NCI-H526 treated with DMSO at 0.1 percent for 48 hours (cell line): ENCODE measurements at regions not wholly inside any gene's neighbourhood (a gene's known extent, or its start where the extent isn't known, plus 50 kb on each side); places are given as distances from the start of the nearest gene placed in this dataset.
"Not testable (repeated sequence)": the region's sequence is repeated elsewhere in the genome, so short reads cannot be mapped to it uniquely, and the experiment has no call there.

ENCODE experiments used
- DNase-seq: peaks from one replicate; lab custom pipeline; 2025; lab: John Stamatoyannopoulos, UW

DNA sequence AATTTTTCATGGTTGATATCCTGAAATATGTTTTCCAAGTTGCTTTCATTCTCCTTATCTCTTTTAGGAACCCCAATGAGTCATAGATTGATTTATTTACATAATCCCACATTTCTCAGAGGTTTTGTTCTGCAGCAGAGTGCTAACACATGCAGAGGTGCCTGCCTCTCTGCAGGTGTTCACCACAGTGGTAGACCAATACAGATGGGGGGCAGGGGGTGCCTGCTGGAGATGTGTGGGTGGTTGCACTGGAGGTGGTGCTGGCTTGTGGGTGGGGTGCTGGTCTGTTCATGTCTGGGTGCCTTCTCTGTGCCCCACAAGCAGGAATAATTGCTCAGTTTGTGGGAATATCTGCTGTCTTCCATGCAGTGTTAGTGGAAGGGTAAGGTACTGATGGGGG, 131.1 kb downstream of the JRKL start:
- no peak for DNase-seq

- no peak for DNase-seq
Observed at GRCh38 chr11:96523656-96524055, 133.8 kb downstream of the JRKL start.

DNA sequence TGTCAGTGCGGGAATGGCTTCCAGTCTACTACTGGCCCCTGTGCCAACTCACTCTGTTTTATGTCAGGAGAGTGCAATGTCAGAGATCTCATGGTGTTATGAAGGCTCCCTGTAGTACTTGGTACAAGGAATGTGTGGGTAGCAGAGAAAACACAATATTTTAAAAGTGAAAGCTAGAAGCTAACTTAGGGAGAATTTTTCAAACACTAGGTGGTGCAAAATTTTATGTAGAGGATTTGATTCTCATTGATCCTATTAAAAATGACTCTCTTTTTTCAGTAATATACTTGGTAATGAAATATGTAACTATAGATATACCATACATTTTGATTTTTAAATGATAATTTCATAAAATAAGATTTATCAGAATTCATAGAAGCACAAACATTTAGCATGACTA, 134.7 kb downstream of the JRKL start:
- no peak for DNase-seq

DNA sequence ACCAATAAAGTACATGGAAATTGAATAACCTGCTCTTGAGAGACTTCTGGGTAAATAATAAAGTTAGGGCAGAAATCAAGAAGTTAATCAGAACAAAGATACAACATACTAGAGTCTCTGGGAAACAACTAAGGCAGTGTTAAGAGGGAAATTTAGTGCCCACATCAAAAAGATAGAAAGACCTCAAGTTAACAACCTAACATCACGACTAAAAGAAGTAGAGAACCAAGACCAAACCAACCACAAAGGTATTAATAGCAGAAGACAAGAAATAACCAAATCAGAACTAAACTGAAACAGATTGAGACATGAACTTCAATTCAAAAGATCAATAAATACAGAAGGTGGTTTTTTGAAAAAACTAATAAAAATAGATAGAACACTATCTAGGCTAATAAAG, 140.7 kb downstream of the JRKL start:
- no peak for DNase-seq

DNA sequence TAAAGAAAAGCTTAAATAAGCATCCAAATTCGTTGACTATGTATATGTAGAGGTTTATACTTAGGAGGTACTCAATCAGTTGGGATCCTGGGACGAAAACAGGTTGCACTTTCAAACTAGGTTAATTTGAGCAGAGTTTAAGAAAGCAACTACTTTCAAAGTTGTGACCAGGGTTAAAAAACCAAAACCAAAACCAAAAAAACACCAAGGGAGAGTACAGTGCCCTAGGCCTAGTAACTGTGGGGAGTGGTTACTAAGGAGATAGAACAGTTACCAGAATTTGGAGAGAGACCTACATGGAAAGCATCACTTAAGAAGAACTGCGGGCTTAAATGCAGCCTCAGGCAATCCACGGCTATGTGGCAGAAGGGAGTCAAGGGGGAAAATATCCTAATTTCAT, 148.3 kb downstream of the JRKL start:
- DNase-seq = no peak

GRCh38 chr11:96538622-96539021, 148.8 kb downstream of the JRKL start:
- no peak for DNase-seq

DNA sequence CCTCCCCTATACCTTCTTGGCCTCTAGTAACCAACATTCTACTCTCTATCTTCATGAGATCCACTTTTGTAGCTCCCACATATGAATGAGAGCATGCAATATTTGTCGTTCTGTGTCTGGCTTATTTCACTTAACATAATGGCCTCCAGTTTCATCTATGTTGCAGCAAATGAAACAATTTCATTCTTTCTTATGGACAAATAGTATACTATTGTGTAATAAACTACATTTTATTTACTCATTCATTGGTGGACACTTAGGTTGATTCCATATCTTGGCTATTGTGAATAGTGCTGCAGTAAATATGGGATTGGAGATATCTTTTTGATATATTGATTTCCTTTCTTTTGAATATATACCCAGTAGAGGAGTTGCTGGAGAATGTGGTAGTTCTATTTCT, 151.1 kb downstream of the JRKL start:
- DNase-seq = no peak

GRCh38 chr11:96543177-96543576, 153.4 kb downstream of the JRKL start:
- DNase-seq = no peak

DNA sequence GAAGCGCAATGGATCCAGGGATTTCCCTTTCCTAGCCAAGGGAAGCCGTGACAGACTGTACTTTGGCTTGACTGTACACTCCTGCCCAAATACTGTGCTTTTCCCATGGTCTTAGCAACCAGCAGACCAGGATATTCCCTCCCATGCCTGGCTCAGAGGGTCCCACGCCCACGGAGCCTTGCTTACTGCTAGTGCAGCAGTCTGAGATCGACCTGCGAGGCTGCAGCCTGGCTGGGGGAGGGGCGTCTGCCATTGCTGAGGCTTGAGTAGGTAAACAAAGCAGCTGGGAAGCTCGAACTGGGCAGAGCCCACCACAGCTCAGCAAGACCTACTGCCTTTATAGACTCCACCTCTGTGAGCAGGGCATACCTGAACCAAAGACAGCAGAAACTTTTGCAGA, 155.4 kb downstream of the JRKL start:
- DNase-seq = not testable (repeated sequence)

DNA sequence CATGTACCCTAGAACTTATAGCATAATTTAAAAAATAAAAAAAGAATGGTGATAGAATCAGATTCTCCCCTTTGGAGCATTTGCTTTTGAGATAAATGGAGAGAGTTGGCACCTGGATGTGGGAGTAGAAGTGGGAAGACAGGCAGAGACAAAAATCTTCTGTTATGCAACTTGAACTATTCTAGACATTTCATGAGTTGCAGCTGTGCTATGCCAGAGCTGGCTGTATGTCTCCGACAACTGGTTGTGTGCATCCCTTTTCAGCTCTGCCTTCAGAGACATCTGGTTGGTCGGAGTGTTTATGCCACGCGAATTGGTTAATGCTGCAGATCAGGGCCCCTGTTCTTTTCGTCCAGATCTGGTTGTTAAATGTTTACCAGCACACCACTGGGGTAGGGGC, 161.3 kb downstream of the JRKL start:
- DNase-seq = no peak

- no peak for DNase-seq
Observed at GRCh38 chr11:96554236-96554820, 164.5 kb downstream of the JRKL start.

DNA sequence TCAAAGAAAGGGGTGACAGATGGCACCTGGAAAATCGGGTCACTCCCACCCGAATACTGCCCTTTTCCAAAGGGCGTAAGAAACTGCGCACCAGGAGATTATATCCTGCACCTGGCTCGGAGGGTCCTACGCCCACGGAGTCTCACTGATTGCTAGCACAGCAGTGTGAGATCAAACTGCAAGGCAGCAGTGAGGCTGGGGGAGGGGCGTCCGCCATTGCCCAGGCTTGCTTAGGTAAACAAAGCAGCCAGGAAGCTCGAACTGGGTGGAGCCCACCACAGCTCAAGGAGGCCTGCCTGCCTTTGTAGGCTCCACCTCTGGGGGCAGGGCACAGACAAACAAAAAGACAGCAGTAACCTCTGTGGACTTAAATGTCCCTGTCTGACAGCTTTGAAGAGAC, 166.0 kb downstream of the JRKL start:
- not testable (repeated sequence) for DNase-seq

- not testable (repeated sequence) for DNase-seq
Observed at GRCh38 chr11:96560727-96561126, 170.9 kb downstream of the JRKL start.

GRCh38 chr11:96567176-96567575, 177.4 kb downstream of the JRKL start:
- no peak for DNase-seq

DNA sequence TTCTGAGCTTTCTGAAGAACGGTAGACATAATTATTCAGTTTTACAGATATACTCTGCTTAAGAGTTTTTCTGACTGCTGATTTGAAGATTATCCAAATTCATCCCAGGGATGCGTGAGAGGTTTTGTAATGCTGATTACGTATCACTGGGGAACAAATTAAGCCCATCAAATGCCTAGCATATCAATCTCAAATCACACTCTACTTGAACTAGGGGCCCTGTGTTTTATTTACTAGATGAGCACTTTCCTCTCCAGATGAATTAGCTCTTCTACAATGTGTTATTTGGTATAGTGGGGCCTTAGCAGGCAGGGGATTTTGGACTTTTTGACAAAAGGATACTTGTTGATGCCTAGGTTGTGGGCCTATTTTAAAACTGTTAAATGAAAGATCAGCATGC, 177.9 kb downstream of the JRKL start:
- no peak for DNase-seq

DNA sequence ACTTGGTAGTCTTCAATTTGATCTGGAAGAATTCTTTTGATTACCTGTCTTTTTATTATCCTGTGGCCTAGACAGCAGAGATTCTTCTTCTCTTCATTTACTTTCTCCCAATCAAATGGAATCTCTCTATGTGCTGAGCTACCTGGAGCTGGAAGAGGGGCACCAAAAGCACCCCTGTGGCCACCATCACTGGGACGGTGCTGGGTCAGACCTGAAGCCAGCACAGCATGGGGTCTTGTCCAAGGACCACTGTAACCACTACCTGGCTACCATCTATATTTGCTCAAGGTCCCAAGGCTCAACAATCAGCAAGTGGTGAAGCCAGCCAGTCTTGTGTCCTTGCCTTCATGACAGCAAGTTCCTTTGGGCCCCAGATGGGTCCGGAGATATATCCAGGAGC, 186.6 kb downstream of the JRKL start:
- DNase-seq = no peak

DNA sequence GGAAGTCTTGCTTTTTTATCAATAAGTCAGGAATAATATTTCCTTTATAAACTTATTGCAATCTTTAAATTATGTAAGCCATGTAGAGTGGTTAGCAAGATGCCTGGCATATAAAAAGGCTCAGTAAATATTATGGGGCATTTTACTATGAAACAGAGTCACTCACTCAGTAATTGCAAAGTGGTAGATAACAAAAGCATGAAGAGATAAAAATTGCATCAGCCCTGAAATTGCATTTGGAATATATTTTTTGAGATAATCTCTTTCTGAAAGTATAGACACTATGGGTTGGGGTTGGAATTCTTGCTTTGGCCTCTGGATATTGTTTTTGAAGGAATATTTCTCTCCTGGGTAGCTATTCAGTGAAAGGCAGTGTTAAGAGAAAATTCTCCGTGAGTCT, 188.6 kb downstream of the JRKL start:
- no peak for DNase-seq

GRCh38 chr11:96579656-96580055, 189.8 kb downstream of the JRKL start:
- no peak for DNase-seq

GRCh38 chr11:96580476-96581040, 190.7 kb downstream of the JRKL start:
- no peak for DNase-seq

- DNase-seq = peak; percentile 30
Observed at GRCh38 chr11:96585944-96586880, 196.4 kb downstream of the JRKL start.

DNA sequence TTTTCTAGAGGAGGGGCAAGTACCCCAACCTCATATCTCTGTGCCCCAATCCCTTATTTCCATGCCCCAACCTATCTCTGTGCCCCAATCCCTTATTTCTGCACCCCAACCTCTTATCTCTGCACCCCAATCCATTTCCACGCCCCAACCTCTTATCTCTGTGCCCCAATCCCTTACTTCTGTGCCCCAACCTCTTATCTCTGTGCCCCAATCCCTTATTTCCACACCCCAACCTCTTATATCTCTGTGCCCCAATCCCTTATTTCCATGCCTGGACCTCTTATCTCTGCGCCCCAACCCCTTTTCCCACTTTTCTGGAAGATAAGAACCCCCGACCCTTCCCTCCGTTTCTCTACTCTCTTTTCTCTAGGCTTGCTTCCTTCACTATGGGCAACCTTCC, 199.0 kb downstream of the JRKL start:
- DNase-seq = not testable (repeated sequence)

GRCh38 chr11:96595011-96595410, 205.2 kb downstream of the JRKL start:
- no peak for DNase-seq

DNA sequence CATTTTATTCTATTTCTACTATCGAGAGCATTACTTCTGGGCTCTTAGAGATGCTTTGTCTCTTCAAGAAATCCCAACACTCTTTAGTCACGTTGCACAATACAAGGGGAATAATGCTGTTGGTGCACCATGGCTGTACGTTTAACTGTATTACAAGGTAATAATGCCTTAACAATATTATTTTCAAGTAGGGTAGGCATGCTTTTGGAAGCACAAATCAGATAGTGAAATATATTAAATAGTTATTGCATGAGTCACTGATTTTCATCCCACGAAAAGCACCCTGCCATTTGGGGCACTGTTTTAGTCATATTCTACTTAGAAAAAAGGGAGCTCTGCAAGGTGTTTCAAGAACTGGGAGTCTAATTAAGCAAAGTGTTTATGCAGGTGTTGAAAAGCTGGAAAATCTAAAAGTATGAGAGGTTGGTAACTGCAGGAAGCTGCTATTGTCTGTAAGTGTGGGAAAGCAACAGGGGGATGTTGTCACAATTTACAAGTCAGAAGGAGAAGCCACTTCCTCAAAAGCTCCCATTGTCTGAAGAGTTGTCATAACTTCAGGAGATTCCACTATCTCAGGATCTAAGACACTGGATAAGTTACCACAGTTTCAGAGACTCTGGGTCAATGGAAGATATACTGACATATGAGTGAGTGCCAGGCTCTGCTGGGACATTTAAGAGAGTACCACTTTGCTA, 218.2 kb downstream of the JRKL start:
- no peak for DNase-seq
